HG03135 (cell line): ENCODE measurements at regions not wholly inside any gene's neighbourhood (a gene's known extent, or its start where the extent isn't known, plus 50 kb on each side); places are given as distances from the start of the nearest gene placed in this dataset.
"Not testable (repeated sequence)": the region's sequence is repeated elsewhere in the genome, so short reads cannot be mapped to it uniquely, and the experiment has no call there.

Experiments
- ATAC-seq: cut with Tn5 transposase; IDR thresholded peaks from one replicate; pipeline ENCODE4 v1.9.1; 2021; ENCODE audit warnings: mild to moderate bottlenecking, moderate library complexity; ENCODE audit not compliant: unreplicated experiment

GRCh38 chr12:60644076-60644475 is 1048.2 kb downstream of the SLC16A7 start:
- ATAC-seq, result no peak

- no peak for ATAC-seq
These were observed 1071.1 kb downstream of the SLC16A7 start for GRCh38 chr12:60666895-60667294.

- ATAC-seq, result no peak
These were observed 1077.1 kb downstream of the SLC16A7 start for GRCh38 chr12:60672949-60673348.

- no peak for ATAC-seq
These were observed 1089.3 kb downstream of the SLC16A7 start for GRCh38 chr12:60684988-60685655.

- no peak for ATAC-seq
These were observed 1093.3 kb downstream of the SLC16A7 start for GRCh38 chr12:60689137-60689536.

- no peak for ATAC-seq
These were observed 1097.3 kb downstream of the SLC16A7 start for GRCh38 chr12:60693019-60693626.

GRCh38 chr12:60704171-60704914 is 1108.5 kb downstream of the SLC16A7 start:
- no peak for ATAC-seq

- no peak for ATAC-seq
These were observed 1114.4 kb downstream of the SLC16A7 start for GRCh38 chr12:60710246-60710645.

- no peak for ATAC-seq
These were observed 1118.5 kb downstream of the SLC16A7 start for GRCh38 chr12:60714141-60714900.

GRCh38 chr12:60724475-60724874 is 1128.6 kb downstream of the SLC16A7 start:
- ATAC-seq, result no peak

- ATAC-seq, result no peak
These were observed 1129.2 kb downstream of the SLC16A7 start for GRCh38 chr12:60724984-60725383.

- peak; percentile 74 for ATAC-seq
These were observed 1156.8 kb downstream of the SLC16A7 start for GRCh38 chr12:60752589-60752988.

- ATAC-seq, result no peak
These were observed 1162.4 kb downstream of the SLC16A7 start for GRCh38 chr12:60758224-60758623.

- ATAC-seq, result no peak
These were observed 1165.1 kb downstream of the SLC16A7 start for GRCh38 chr12:60760965-60761364.

GRCh38 chr12:60801166-60801565 is 1205.3 kb downstream of the SLC16A7 start:
- ATAC-seq, result not testable (repeated sequence)

- no peak for ATAC-seq
These were observed 1207.3 kb downstream of the SLC16A7 start for GRCh38 chr12:60803147-60803546.

GRCh38 chr12:60805364-60805763 is 1209.5 kb downstream of the SLC16A7 start:
- ATAC-seq, result no peak

- ATAC-seq, result no peak
These were observed 1224.0 kb downstream of the SLC16A7 start for GRCh38 chr12:60819794-60820193.

- no peak for ATAC-seq
These were observed 1226.8 kb downstream of the SLC16A7 start for GRCh38 chr12:60822580-60822979.

- ATAC-seq, result no peak
These were observed 1234.6 kb downstream of the SLC16A7 start for GRCh38 chr12:60830381-60830780.

- no peak for ATAC-seq
These were observed 1236.5 kb downstream of the SLC16A7 start for GRCh38 chr12:60832290-60832689.
